NB4 (cell line): ENCODE measurements at regions not wholly inside any gene's neighbourhood (a gene's known extent, or its start where the extent isn't known, plus 50 kb on each side); places are given as distances from the start of the nearest gene placed in this dataset.

Experiments used
- MYC ChIP-seq: IDR thresholded peaks from 2 replicates; pipeline ENCODE4 v1.6.1; 2011; ENCODE audit warnings: low read depth, low read length
- POLR2A ChIP-seq: IDR thresholded peaks from 2 replicates; pipeline ENCODE4 v1.6.1; 2011; ENCODE audit warnings: mild to moderate bottlenecking; ENCODE audit not compliant: insufficient read length; ENCODE audit errors: extremely low read depth
- TF ChIP-seq, protein P1 (sequence below): IDR thresholded peaks from one replicate; pipeline ENCODE4 v1.5.1; 2012; ENCODE audit warnings: low read depth, low read length

DNA sequence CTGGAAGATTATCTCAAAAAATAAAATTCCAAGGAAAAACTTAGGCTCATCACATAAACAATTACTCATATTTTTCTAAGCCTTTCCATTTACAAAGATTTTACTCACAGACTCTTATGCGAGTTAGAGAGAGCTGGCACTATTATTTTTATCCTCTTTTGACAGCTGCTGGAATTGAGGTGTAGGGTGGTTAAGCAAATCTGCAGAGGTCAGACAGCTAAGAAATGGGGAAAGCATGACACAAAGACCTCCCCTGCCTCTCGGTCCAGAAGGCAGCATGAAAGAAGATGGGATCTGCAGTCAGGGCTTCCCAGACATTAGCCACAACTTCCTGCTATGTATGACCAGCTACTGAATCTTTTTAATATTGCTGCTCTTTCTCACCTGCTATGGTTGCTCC, 89.9 kb upstream of the CPEB2 start:
- TF ChIP-seq, protein P1, sequence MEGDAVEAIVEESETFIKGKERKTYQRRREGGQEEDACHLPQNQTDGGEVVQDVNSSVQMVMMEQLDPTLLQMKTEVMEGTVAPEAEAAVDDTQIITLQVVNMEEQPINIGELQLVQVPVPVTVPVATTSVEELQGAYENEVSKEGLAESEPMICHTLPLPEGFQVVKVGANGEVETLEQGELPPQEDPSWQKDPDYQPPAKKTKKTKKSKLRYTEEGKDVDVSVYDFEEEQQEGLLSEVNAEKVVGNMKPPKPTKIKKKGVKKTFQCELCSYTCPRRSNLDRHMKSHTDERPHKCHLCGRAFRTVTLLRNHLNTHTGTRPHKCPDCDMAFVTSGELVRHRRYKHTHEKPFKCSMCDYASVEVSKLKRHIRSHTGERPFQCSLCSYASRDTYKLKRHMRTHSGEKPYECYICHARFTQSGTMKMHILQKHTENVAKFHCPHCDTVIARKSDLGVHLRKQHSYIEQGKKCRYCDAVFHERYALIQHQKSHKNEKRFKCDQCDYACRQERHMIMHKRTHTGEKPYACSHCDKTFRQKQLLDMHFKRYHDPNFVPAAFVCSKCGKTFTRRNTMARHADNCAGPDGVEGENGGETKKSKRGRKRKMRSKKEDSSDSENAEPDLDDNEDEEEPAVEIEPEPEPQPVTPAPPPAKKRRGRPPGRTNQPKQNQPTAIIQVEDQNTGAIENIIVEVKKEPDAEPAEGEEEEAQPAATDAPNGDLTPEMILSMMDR = no peak
- TF ChIP-seq POLR2A (no peak), MYC (no peak)
